ENCODE measurements at regions not wholly inside any gene's neighbourhood (a gene's known extent, or its start where the extent isn't known, plus 50 kb on each side); places are given as distances from the start of the nearest gene placed in this dataset.

DNA sequence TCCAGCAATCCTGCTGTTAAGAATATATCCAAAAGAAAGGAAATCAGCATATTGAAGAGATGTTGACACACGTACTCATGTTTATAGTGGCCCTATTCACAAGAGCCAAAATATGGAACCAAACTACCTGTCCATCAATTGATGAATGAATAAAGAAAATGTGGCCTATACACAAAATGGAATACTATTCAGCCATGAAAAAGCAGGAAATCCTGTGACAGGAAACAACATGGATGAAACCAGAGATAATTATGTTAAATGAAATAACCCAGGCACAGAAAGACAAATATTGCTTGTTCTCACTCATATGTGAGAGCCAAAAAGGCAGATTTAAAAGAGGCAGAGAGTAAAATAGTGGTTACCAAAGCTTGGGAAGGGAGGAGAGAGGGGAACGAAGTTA is 127.1 kb downstream of the KCNJ2 start:
- DNase-seq (ENCODE audit: low read depth, low spot score) = no peak
- CTCF ChIA-PET = no interaction called here
- TF ChIP-seq, protein P1, sequence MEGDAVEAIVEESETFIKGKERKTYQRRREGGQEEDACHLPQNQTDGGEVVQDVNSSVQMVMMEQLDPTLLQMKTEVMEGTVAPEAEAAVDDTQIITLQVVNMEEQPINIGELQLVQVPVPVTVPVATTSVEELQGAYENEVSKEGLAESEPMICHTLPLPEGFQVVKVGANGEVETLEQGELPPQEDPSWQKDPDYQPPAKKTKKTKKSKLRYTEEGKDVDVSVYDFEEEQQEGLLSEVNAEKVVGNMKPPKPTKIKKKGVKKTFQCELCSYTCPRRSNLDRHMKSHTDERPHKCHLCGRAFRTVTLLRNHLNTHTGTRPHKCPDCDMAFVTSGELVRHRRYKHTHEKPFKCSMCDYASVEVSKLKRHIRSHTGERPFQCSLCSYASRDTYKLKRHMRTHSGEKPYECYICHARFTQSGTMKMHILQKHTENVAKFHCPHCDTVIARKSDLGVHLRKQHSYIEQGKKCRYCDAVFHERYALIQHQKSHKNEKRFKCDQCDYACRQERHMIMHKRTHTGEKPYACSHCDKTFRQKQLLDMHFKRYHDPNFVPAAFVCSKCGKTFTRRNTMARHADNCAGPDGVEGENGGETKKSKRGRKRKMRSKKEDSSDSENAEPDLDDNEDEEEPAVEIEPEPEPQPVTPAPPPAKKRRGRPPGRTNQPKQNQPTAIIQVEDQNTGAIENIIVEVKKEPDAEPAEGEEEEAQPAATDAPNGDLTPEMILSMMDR (IDR thresholded peaks at IDR 0.05; ENCODE audit: low read depth, low read length) = no peak
- Histone ChIP-seq H3K27ac (ENCODE audit: low read depth, low read length) (no peak overlapping the region), H3K9me3 (ENCODE audit: control insufficient read depth, insufficient read depth, low read length) (no peaks in the 10 kb centered on the region), H3K4me3 (ENCODE audit: low read depth, low read length) (no peak overlapping the region), H3K27me3 (ENCODE audit: control insufficient read depth, insufficient read depth, low read length) (no peaks in the 10 kb centered on the region)
- POLR2A ChIA-PET = no interaction called here

DNA sequence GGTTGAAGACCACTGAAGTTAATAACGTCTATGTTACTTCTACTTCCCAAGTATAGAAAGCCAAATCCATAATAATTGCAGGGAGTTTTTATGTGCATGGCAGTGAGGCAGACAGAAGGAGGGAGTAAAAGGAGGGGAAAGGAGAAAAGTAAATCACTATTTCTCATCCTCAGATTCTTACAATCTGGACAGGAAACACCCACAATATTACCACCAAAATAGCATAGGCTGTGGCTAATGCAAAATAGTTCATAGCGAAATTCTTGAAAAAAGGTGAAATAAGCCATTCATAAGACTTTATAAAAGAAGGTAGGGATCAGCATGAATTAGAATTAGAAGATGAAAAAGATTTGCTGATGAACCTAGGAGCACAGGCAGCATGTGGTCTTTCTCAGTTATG is 128.1 kb downstream of the KCNJ2 start:
- ChIA-PET CTCF (no interaction called here), POLR2A (no interaction called here)
- no peak overlapping the region for H3K4me3 ChIP-seq (ENCODE audit: low read depth, low read length)

DNA sequence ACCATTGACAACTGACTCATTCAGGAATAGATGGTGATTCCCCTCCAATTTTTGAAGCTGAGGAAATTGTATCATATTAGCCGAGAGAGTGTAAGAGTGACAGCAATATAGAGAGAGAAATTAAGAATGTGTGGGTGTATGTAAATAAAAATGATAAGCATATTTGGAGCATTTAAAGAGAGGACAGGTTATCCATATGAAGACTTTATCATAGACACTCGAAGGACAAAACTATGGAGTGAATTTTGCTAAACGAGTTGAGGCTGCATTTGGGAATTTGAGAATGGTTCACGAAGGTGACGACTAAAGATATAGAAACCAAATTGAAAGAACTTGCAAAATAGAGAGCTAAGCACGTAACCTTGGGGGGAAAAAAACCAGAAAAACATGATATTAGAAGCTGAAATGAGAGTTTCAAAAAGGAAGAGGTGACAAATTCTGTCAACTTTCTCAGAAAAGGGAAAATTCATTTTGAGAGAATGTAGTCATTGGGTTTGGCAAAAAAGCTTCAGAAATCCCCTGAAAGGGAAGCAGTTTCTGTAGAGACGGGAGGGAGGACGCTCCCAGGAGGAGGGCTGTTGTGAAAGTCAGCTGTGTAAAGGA is 129.7 kb downstream of the KCNJ2 start:
- no peak for DNase-seq (ENCODE audit: low read depth, low spot score)
- H3K27ac ChIP-seq (ENCODE audit: low read depth, low read length) = no peak overlapping the region
- no peaks in the 10 kb centered on the region for H3K9me3 ChIP-seq (ENCODE audit: control insufficient read depth, insufficient read depth, low read length)
- CTCF ChIA-PET = no interaction called here
- H3K27me3 ChIP-seq (ENCODE audit: control insufficient read depth, insufficient read depth, low read length) = no peaks in the 10 kb centered on the region
- POLR2A ChIA-PET = no interaction called here
- TF ChIP-seq, protein P1 (IDR thresholded peaks at IDR 0.05; ENCODE audit: low read depth, low read length) = no peak
- H3K4me3 ChIP-seq (ENCODE audit: low read depth, low read length) = no peak overlapping the region

More for the DNA sequence above, 128.1 kb downstream of the KCNJ2 start:
- no peaks in the 10 kb centered on the region for H3K9me3 ChIP-seq (ENCODE audit: control insufficient read depth, insufficient read depth, low read length)
- H3K27me3 ChIP-seq (ENCODE audit: control insufficient read depth, insufficient read depth, low read length) = no peaks in the 10 kb centered on the region
- TF ChIP-seq, protein P1 (IDR thresholded peaks at IDR 0.05; ENCODE audit: low read depth, low read length) = no peak
- H3K27ac ChIP-seq (ENCODE audit: low read depth, low read length) = no peak overlapping the region
- no peak for DNase-seq (ENCODE audit: low read depth, low spot score)

DNA sequence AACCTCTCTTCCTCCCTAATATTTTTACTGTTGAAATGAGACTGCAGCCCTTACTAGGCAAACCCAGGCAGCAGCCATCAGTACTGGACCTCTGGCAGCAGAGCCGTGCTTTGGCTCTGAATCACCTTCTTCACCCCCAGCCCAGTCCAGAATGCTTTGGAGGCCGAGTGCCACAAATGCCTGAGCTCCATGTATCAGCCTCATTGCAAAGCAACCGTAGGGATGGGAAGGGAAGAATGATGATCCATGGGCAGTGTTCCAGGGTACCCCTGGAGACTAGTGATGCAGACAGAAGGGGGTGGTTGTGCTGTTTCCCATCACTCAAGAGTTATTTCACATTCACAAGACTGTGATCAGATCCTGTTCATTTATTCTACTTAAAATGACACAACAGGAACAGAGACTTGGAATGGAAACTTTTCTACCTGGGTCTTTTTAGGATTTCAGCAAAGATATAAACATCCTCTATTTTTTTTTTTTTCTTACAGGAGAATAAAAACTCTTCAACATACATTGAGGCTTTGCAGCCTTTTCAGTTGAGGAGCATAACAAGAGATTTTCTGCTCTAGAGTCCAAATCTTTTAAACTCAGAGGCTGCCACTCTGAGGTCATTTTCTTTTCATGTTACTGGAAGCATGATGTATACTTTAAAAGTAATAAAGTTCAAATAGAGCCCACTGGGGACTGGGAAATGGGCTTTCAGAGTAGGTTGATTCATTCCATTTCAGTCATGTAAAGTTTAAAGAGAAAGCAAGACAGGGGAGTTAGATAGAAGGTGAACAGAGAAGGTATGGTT is 138.3 kb downstream of the KCNJ2 start:
- TF ChIP-seq, protein P1 (IDR thresholded peaks at IDR 0.05; ENCODE audit: low read depth, low read length) = no peak
- no peaks in the 10 kb centered on the region for H3K9me3 ChIP-seq (ENCODE audit: control insufficient read depth, insufficient read depth, low read length)
- no peak for DNase-seq (ENCODE audit: low read depth, low spot score)
- H3K27me3 ChIP-seq (ENCODE audit: control insufficient read depth, insufficient read depth, low read length) = no peaks in the 10 kb centered on the region
- H3K27ac ChIP-seq (ENCODE audit: low read depth, low read length) = no peak overlapping the region
- ChIA-PET CTCF (interaction anchor here (1.2 kb wide), 1 partner anchor 783 kb away, joined by 3 read pairs; no protein-coding TSS in a partner anchor), POLR2A (interaction anchor here (0.6 kb wide), 1 partner anchor 608 kb away, joined by 3 read pairs; no protein-coding TSS in a partner anchor)
- H3K4me3 ChIP-seq (ENCODE audit: low read depth, low read length) = no peak overlapping the region

DNA sequence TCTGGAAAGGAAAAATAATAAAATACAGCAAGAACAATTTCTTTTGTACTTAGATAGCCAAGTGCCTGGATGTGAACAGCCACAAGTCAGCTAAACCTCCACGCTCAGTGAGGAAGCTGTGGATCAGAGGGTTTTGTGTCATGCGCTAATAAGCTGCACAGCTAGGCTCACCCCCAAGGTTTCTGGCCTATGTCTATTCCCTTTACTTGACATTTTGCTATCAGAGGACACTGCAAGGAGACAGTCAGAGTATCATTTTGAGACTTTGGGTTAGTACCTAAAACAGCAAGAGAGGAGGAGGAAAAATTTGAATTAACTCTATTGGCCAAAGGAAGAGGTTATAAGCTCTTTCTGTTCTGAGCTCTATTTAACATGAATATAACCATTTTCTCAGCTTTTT is 139.3 kb downstream of the KCNJ2 start:
- Histone ChIP-seq H3K4me3 (ENCODE audit: low read depth, low read length) (no peak overlapping the region), H3K27ac (ENCODE audit: low read depth, low read length) (no peak overlapping the region), H3K27me3 (ENCODE audit: control insufficient read depth, insufficient read depth, low read length) (no peaks in the 10 kb centered on the region), H3K9me3 (ENCODE audit: control insufficient read depth, insufficient read depth, low read length) (no peaks in the 10 kb centered on the region)
- POLR2A ChIA-PET = interaction anchor here (0.6 kb wide), 2 partner anchors 319 to 609 kb away, joined by 3 to 4 read pairs; no protein-coding TSS in a partner anchor
- CTCF ChIA-PET = interaction anchor here (1.2 kb wide), 1 partner anchor 784 kb away, joined by 3 read pairs; no protein-coding TSS in a partner anchor
- no peak for DNase-seq (ENCODE audit: low read depth, low spot score)
- TF ChIP-seq, protein P1 (IDR thresholded peaks at IDR 0.05; ENCODE audit: low read depth, low read length) = no peak

Data from AG04450 (cell line).